HL-60 (cell line): ENCODE measurements at regions not wholly inside any gene's neighbourhood (a gene's known extent, or its start where the extent isn't known, plus 50 kb on each side); places are given as distances from the start of the nearest gene placed in this dataset.

Experiments
- CTCF ChIP-seq: IDR thresholded peaks from one replicate; pipeline ENCODE4 v1.5.1; 2011; ENCODE audit warnings: low read length, control low read depth, inconsistent platforms; ENCODE audit not compliant: insufficient read depth
- GABPA ChIP-seq: IDR thresholded peaks from 2 replicates; pipeline ENCODE4 v1.6.1; 2012; ENCODE audit warnings: low read depth
- POLR2AphosphoS5 ChIP-seq: IDR thresholded peaks from 2 replicates; pipeline ENCODE4 v1.6.1; 2012; ENCODE audit warnings: low read depth
- TF ChIP-seq, protein P1 (sequence below): IDR thresholded peaks from 2 replicates; pipeline ENCODE4 v1.6.1; 2012; ENCODE audit warnings: low read depth; ENCODE audit not compliant: insufficient replicate concordance

- TF ChIP-seq CTCF, result peak; percentile 41
- no peak for TF ChIP-seq POLR2AphosphoS5
- TF ChIP-seq, protein P1, sequence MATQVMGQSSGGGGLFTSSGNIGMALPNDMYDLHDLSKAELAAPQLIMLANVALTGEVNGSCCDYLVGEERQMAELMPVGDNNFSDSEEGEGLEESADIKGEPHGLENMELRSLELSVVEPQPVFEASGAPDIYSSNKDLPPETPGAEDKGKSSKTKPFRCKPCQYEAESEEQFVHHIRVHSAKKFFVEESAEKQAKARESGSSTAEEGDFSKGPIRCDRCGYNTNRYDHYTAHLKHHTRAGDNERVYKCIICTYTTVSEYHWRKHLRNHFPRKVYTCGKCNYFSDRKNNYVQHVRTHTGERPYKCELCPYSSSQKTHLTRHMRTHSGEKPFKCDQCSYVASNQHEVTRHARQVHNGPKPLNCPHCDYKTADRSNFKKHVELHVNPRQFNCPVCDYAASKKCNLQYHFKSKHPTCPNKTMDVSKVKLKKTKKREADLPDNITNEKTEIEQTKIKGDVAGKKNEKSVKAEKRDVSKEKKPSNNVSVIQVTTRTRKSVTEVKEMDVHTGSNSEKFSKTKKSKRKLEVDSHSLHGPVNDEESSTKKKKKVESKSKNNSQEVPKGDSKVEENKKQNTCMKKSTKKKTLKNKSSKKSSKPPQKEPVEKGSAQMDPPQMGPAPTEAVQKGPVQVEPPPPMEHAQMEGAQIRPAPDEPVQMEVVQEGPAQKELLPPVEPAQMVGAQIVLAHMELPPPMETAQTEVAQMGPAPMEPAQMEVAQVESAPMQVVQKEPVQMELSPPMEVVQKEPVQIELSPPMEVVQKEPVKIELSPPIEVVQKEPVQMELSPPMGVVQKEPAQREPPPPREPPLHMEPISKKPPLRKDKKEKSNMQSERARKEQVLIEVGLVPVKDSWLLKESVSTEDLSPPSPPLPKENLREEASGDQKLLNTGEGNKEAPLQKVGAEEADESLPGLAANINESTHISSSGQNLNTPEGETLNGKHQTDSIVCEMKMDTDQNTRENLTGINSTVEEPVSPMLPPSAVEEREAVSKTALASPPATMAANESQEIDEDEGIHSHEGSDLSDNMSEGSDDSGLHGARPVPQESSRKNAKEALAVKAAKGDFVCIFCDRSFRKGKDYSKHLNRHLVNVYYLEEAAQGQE, result no peak
- TF ChIP-seq GABPA, result no peak
Observed at GRCh38 chr21:23936224-23936623, 1671.1 kb downstream of the MRPL39 start.
